ENCODE measurements at regions not wholly inside any gene's neighbourhood (a gene's known extent, or its start where the extent isn't known, plus 50 kb on each side); places are given as distances from the start of the nearest gene placed in this dataset.

GRCh38 chr19:30662211-30662861 is 290.2 kb downstream of the ZNF536 start:
- Histone ChIP-seq H4K8ac (replicated peaks; ENCODE audit: insufficient read length, low read depth, low read length) (no peak overlapping the region), H4K91ac (ENCODE audit: insufficient read length, low read depth, low read length) (no peak overlapping the region), H2BK120ac (ENCODE audit: low read depth, low read length, poor library complexity, severe bottlenecking) (no peak overlapping the region), H2BK12ac (ENCODE audit: insufficient read length, low read depth, low read length) (no peak overlapping the region), H3K4me2 (ENCODE audit: insufficient read depth, insufficient read length, low read length) (no peak overlapping the region), H3K14ac (ENCODE audit: insufficient read depth, low read length) (no peak overlapping the region), H3K23ac (ENCODE audit: insufficient read length, low read depth, low read length) (no peak overlapping the region), H4K20me1 (ENCODE audit: control insufficient read depth, insufficient read depth, insufficient read length) (no peaks in the 10 kb centered on the region), H3K27ac (ENCODE audit: insufficient read length, low read depth, low read length) (no peak overlapping the region), H3K4me1 (ENCODE audit: insufficient read depth, low read length) (no peaks in the 10 kb centered on the region; the same call in 1 of the 2 replicates), H3K9me3 (ENCODE audit: control insufficient read depth, low read depth, low read length) (no peaks in the 10 kb centered on the region), H3K4ac (ENCODE audit: low read depth, low read length) (no peak overlapping the region), H3K18ac (ENCODE audit: insufficient read length, low read depth, low read length) (no peak overlapping the region), H3K23me2 (ENCODE audit: insufficient read length, low read depth, low read length, poor library complexity, severe bottlenecking) (no peaks in the 10 kb centered on the region), H2BK20ac (ENCODE audit: low read depth, low read length, poor library complexity, severe bottlenecking) (no peak overlapping the region), H3K79me1 (ENCODE audit: insufficient read depth, low read depth, low read length, poor library complexity, severe bottlenecking) (no peaks in the 10 kb centered on the region), H2BK15ac (ENCODE audit: low read depth, low read length) (no peak overlapping the region), H3T11ph (ENCODE audit: low read length) (no peak overlapping the region), H4K5ac (ENCODE audit: insufficient read length, low read depth, low read length) (no peak overlapping the region), H3K56ac (ENCODE audit: insufficient read length, low read depth, low read length) (no peak overlapping the region), H3K9ac (ENCODE audit: extremely low read depth, insufficient read length, low read length) (no peak overlapping the region), H2AFZ (ENCODE audit: low read length) (no peak overlapping the region), H2AK5ac (ENCODE audit: insufficient read length, low read length) (no peak overlapping the region), H3K27me3 (ENCODE audit: insufficient read depth, low read length) (no peaks in the 10 kb centered on the region), H2BK5ac (ENCODE audit: insufficient read length, low read length) (no peak overlapping the region), H3K79me2 (ENCODE audit: insufficient read depth, low read length) (no peaks in the 10 kb centered on the region)
- no peak for DNase-seq
- Mint-ChIP-seq H3K27ac (peak overlapping the region in 1 of 3 experiments; percentile 12; a peak in 1 of 7 replicates), H3K4me1 (peaks cover 29% of the 10 kb centered on the region in 2 experiments), H3K4me3 (no peak overlapping the region), H3K27me3 (ENCODE audit: low read depth) (peaks cover 4% of the 10 kb centered on the region), H3K9me3 (peaks cover 0 to 3% of the 10 kb centered on the region in 2 experiments; a peak in 3 of 5 replicates), H3K36me3 (ENCODE audit: insufficient read depth in 1 of 3, low read depth in 3 of 3) (no peaks in the 10 kb centered on the region)
- no CpG with 5 or more reads among the region's 10 CpGs for WGBS (ENCODE audit: extremely low coverage, insufficient read length, low lambda C conversion rate)
- TF ChIP-seq, protein P1, sequence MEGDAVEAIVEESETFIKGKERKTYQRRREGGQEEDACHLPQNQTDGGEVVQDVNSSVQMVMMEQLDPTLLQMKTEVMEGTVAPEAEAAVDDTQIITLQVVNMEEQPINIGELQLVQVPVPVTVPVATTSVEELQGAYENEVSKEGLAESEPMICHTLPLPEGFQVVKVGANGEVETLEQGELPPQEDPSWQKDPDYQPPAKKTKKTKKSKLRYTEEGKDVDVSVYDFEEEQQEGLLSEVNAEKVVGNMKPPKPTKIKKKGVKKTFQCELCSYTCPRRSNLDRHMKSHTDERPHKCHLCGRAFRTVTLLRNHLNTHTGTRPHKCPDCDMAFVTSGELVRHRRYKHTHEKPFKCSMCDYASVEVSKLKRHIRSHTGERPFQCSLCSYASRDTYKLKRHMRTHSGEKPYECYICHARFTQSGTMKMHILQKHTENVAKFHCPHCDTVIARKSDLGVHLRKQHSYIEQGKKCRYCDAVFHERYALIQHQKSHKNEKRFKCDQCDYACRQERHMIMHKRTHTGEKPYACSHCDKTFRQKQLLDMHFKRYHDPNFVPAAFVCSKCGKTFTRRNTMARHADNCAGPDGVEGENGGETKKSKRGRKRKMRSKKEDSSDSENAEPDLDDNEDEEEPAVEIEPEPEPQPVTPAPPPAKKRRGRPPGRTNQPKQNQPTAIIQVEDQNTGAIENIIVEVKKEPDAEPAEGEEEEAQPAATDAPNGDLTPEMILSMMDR (conservative IDR thresholded peaks at IDR 0.05), result no peak

Data from H9 (cell line).